Cardiac fibroblast (primary cell): ENCODE measurements at regions not wholly inside any gene's neighbourhood (a gene's known extent, or its start where the extent isn't known, plus 50 kb on each side); places are given as distances from the start of the nearest gene placed in this dataset.
A peak's percentile ranks its signal among the peaks of the same experiment; 100 is the strongest.

ENCODE experiments used
- DNase-seq, 2 donors: peaks; one replicate each; pipeline versions ENCODE4 v3.0.0 to v3.0.0-alpha.2; 2010; ENCODE audit warnings: low read depth in 2 of 2
- H3K4me3 ChIP-seq, 2 donors: replicated peaks in 1 of 2; 1 replicate in 1 of 2; 2 replicates in 1 of 2; pipeline ENCODE4 v1.5.1; 2011; ENCODE audit warnings: low read depth in 2 of 2, low read length in 2 of 2, mild to moderate bottlenecking in 2 of 2, moderate library complexity in 1 of 2
- TF ChIP-seq, protein P1 (sequence below): IDR thresholded peaks from one replicate; pipeline ENCODE4 v1.5.1; 2011; ENCODE audit warnings: low read depth, mild to moderate bottlenecking, low read length, inconsistent platforms

DNA sequence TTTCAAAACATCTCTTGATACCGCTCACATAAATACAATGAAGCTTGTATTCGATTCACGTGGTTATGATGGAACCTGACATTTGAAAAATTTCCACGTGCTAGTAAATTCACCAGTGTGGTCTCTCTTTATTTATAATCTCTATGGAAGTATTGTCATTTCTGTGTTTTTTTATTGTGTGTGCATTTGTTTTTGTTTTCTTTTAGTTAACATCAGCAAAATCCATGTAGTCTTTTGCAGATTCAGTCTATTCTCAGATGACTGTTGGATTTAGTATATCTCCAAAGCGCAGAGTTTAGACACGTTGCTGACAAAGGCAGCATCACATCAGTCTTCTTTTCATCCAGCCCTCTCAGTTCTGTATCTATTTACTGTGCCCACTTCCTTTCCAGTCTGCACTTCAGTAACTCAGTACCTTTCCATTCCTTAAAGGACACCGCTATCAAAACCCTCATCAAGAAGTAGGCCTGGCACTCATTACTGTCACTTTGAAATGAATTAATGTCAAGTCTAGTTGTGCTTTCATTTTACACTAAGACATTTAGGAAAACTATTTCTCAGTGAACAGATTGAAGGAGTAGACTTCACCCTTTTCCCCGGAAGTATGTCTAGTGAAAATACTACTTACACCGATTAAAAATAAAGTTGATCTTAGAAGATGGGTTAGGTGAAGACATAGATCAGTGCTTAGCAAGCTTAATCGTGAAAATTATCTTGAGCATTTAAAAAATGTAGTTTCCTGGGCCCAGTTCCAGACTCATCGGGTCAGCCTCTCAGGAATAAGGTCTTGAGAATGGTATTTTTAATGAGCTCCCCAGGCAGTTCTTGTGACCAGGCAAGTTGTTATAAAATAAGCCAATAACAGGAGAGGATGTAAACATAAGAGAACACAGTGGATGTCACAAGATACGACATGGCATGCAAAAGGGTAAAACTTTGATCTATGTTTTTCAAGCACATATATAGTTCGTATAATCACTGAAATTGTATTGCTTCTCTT is 506.8 kb upstream of the ZEB2 start:
- DNase-seq: peak; percentile 57 to 59
- no peak overlapping the region for H3K4me3 ChIP-seq
- TF ChIP-seq, protein P1, sequence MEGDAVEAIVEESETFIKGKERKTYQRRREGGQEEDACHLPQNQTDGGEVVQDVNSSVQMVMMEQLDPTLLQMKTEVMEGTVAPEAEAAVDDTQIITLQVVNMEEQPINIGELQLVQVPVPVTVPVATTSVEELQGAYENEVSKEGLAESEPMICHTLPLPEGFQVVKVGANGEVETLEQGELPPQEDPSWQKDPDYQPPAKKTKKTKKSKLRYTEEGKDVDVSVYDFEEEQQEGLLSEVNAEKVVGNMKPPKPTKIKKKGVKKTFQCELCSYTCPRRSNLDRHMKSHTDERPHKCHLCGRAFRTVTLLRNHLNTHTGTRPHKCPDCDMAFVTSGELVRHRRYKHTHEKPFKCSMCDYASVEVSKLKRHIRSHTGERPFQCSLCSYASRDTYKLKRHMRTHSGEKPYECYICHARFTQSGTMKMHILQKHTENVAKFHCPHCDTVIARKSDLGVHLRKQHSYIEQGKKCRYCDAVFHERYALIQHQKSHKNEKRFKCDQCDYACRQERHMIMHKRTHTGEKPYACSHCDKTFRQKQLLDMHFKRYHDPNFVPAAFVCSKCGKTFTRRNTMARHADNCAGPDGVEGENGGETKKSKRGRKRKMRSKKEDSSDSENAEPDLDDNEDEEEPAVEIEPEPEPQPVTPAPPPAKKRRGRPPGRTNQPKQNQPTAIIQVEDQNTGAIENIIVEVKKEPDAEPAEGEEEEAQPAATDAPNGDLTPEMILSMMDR: no peak

GRCh38 chr2:145025382-145025781 is 505.5 kb upstream of the ZEB2 start:
- no peak for DNase-seq
- TF ChIP-seq, protein P1: no peak
- H3K4me3 ChIP-seq: no peak overlapping the region

GRCh38 chr2:145023334-145023934 is 503.5 kb upstream of the ZEB2 start:
- no peak overlapping the region for H3K4me3 ChIP-seq
- TF ChIP-seq, protein P1: no peak
- DNase-seq: no peak

GRCh38 chr2:145022666-145023333 is 502.9 kb upstream of the ZEB2 start:
- no peak overlapping the region for H3K4me3 ChIP-seq
- TF ChIP-seq, protein P1: no peak
- DNase-seq: peak; percentile 81 to 89

DNA sequence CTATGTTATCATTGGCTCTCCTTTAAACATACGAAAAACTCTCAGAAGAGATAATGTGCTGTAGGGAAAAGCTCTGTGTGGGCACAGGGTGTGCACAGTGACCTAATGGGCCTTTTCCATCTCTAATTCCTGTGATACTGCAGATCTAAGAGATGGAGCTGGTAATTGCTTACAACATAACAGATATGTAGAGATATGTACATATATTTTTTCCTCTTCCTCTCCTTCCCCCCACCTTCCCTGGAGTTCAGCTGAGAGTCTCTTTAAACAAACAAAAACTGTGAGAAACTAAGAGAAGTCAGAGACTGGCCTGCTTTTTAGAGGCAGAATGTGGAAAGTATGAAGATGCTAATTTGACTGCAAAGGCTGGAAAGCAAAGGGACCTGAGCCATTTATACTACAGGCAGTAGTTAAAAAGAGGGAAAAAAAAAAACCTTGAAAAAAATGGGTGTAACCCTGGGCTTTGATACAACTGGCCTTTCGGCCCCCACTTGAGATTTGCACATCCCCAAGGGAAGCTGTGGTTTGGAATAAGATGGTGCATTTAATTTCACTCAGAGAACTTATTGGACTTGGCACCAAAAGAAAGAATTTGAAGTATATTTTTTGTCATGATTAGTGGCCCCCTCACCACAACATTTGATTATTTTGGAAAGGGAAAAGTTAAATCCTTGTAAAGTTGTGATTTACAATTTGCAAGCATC is 502.2 kb upstream of the ZEB2 start:
- H3K4me3 ChIP-seq: no peak overlapping the region
- TF ChIP-seq, protein P1: no peak
- DNase-seq: peak; percentile 53 to 54

DNA sequence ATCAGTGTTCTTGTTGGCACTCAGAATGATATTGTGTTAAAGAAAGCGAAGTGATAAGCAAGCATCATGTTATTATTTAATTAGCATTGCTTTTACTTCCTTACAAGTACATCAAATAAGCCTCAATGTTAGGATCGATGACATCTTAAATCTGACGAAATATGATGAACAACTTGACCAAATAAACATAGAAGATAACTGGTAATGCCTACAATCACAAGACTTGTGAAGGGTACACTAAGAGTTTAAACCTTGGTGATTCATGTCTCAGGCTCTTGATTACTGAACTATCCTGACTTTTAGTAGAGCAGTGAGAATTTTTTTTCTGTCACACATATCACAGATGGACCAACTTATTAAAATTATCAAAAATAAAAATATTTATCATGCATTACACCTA is 500.8 kb upstream of the ZEB2 start:
- TF ChIP-seq, protein P1: no peak
- no peak overlapping the region for H3K4me3 ChIP-seq
- DNase-seq: peak in 1 of 2 donors; percentile 55
